Right lung (tissue), 2 donors: ENCODE measurements at regions not wholly inside any gene's neighbourhood (a gene's known extent, or its start where the extent isn't known, plus 50 kb on each side); places are given as distances from the start of the nearest gene placed in this dataset.

Experiments
- DNase-seq, 2 donors: peaks; one replicate each; pipeline ENCODE4 v3.0.0-alpha.2; 2013

DNA sequence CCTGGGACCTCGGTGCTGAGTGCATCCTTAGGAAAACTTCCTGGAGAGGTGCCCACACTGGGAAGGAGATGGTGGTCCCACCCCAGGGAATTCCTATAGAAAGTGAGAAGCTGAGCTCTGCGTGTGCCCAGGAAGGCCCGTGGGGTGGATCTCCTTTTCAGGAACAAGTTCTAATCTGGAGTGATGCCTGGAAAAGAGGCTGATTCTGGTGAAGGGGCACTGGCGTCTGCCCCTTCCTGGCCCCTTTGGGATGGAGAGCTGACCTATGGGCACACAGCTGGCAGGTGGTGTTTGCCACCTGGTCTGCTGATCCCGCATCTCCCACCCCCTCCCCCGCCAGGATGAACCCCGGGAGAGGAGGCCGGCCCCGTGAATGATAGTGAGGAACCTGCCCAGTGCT is 142.0 kb upstream of the RTL1 start:
- no peak for DNase-seq

DNA sequence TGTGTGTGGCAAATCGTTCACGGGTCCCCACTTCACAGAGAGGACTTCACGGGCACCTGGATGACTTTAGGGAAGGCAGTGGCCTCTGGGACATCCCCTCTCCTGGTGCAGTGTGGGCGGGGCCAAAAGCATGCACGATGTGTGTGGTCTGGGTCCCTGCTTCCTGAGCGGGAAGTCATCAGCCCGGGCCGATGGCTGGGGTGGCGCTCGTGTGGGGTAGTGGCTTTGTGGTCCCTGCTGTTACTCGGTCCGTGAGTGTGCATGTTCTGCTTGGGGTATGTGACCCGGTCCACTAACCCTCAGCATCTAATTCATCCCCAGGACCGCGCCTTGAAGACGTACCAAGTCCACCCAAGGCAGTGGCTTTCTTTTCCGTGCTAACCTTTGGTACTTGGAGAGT is 142.5 kb upstream of the RTL1 start:
- no peak for DNase-seq

DNA sequence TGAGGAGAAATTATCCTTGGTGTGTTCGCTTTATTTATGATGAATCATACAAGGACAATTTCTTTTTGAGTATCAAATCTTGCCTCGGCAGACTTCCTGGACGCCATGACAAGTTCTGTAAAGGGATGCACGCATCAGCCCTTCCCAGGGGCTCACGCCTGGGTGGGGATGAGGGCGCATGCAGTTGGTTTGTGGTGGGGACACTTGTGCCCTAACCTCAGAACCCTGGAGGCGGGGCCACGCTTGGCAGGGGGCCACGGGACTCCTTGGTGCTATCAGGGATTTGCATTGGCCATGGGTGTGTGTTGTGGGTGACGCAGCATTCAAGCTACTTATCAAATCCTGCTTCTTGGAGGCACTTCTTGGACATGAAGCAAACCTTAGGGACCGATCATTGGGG is 143.8 kb upstream of the RTL1 start:
- DNase-seq, result no peak

DNA sequence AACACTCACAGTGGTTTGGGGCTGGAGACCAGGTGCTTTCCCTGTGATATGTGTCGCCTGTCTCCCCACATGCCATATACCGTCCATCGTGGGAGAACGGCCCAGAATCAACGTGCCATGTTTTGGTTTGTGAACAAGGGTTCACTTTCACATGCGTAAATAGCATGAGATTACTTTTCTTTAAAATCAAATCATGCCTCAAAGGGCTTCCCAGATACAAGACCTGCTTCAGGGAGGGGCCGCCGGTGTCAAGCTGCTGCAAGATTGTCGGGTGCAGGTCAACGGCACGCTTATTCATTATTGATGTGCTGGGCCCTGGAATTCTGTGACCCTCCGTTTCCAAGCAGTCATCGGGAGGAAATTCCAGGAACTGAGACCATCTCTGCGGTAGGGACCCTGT is 145.2 kb upstream of the RTL1 start:
- no peak for DNase-seq

DNA sequence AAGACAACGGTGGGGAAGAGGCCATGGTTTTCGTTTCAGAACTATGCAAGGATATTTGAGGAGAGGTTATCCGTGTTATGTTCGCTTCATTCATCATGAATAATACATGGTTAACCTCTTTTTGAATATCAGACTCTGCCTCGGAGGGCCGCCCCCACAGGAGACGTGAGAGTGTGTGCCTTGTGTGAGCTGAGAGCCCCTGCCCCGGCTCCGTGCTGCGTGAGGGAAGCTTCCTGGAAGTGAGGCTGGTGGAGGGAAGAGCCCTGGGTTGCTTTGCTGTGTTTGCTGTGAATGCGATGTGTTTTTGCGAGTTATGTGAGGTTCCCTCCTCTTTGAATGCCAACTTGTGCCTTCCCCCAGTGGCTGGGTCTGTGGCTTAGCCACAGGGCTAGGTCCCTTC is 146.0 kb upstream of the RTL1 start:
- DNase-seq, result no peak

DNA sequence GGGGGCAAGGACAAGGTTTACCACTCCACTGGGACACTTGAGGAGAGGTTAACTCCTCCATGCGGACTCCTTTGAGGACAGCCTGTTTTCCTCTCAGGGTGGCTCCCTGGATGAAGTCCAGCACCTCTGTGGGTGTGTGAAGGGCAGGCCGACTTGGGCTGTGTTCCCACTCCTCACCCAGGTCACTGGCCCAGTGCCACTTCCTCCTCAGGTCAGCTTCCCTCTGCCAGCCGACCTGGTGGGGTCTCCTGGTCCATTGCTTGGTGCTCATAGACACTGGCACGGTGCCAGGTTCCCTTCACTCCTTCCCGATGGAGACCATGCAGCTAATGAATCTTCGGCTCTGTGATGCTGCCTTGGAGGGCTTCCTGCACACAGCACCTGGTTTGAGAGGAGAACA is 146.4 kb upstream of the RTL1 start:
- no peak for DNase-seq

DNA sequence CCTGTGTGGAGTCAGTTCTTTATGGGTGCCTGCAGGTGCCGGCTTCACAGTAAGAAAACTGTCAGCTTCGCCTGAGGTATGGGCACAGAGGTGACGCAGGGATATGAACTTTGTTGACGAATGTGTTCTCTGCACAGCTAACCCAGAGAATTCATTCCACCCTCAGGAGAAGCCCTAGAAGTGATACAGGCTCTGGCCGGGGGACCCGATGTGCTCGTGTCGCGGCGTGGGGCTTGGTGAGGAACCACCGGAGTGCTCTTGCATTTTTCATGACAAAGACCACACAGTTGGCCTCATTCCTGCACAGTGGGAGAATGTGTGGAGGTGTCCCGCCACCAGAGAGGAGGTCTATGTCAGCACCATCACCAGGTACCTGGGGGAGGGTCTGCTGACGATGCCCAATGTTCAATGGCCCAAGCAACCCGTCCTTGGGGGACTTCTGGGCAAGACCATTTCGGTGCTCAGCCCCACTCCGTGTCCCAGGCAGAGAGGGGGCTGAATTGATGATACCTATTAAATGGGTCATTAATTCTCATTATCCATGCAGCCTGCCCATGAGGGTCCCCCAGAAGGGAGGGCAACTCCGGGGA is 147.5 kb upstream of the RTL1 start:
- no peak for DNase-seq

DNA sequence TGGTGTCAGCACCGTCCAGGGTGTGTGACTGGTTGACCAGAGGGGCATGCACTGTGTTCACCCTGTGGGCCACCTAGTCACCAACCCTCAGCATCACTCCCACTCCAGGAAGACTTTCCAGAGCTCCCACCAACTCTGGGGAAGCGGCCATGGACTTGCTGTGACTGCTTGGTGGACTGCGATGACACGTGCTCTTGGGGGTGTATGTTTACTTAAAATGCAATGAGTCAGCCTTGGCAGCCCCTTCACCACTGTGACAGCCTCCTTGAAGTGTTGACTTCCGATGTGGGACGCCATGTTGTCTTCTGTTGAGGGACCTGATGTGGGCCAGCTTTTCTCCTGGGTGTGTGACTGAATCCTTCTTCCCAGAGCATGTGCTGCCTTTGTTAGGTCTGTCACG is 151.1 kb upstream of the RTL1 start:
- no peak for DNase-seq

DNA sequence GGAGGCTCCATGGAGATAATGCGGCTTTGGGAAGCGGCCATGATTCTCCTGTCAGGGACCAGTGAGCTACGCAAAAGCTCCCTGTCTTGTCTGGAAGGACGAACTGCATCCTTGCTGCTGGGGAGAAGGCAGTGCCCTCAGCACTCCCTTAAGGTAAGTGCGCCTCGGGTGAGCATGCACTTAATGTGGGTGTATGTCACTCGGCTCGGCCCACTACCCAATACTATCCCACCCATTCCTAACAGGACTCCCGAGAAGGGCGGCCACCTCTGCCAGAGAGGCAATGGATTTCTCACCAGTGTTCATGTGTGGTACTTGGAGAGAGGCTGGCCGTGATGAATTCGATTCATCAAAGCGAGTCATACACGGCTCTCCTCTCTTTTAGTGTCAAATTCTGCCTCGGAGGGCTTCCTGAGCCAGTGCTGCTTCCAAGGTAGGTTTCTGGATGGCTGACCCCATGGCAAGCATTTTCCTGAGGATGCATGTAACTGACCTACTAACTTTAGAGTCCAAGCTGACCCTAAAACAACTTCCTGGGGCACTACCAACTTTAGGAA is 151.7 kb upstream of the RTL1 start:
- no peak for DNase-seq

DNA sequence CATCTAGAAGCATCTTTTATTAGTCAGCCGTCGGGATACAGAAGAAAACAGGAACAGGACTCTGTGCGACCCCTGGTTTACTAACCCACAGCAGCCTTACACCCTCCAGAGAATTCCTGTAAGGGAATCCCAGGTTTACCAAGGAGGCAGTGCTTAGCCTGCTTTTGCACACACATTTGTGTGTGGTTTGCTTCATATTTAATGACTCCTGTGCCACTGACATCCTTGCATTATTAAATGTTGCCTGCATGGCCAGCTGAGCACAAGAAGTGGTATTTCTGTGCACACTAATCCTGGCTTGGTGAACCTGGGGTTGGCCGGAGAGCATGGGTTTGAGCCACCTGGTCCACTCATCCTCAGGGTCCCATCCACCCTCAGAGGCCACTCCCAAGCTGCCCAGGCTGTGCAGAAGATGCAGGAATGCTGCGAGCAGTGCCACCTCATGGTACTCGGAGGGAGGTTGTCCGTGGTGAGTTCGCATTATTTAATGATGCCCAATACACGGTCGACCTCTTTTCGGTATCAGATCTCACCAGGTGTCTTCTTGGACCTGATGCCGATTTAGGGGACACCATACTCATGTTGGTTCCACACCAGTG is 152.4 kb upstream of the RTL1 start:
- DNase-seq, result no peak

DNA sequence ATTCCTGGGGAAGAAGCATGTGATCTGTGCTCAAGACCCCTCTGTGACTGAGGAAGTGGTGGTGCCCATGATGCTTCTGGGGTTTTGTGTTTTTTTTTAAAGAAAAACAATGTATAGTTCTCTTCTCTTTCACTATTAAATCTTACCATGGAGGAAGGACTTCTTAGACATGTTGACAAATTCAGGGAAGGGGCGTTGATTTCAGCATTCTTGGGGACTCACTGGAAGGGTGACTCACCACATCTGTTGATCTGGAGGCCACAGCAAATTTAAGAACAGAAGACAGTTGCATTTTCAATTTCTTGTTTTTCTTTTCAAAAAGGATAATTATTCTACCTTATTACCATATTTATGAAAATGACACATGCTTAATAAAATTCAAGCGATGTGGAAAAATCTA is 152.9 kb upstream of the RTL1 start:
- DNase-seq, result no peak

DNA sequence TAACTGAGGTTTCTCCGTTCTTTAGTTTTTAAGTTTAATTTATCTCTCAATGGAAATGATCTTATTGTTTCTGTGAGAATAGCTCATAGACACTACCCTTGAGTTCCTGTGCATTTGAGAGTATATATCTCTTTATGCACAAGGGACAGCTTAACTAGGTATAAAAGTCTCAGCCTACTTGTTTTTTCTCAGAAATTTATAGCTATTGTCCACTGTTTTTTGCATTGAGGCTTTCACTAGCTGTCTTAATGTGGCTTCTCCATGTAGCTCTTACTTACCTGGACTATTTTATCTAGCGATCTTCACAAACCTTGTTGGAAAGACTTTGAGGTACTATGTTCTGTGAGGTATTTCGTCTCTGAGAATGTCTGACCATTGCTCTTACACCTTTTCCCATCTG is 153.9 kb upstream of the RTL1 start:
- no peak for DNase-seq

DNA sequence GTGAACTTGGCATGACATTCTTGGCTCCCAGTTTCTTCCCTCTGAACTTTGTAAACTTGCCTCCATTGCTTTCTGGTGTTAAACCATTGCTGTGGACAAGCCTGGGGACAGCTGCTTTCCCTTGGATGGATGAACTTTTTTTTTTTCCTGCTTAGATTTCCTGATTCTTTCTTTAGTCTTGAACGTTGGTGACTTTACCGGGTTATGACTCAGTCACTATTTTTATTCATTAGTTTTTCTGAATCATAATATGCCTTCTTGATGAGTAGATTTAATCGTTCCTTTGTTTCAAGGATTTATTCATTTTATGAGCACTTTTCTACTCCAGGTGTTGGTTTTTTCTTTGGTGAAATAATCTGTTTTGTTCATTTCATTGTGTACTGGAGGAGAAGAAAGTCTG is 155.0 kb upstream of the RTL1 start:
- no peak for DNase-seq

DNA sequence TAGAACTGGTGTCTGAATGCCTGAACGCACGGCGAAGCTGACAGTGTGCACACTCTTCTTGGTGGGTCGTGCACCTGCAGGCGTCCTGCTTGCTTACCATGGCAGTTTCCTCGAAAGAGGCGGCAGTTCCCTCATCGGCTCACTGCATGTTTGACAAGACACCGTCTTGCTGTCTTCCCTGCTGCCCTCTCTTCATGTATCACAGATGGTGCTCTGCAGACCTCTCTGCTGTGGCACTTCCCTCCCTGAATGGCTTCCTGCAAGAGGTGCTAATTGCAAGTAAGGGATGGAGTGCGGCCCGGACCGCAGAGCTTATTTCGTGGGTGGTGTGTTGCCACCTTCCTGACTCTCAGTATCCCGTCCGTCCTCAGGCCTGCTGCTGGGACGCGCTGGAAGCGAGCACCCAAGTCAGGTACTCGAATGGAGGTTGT is 156.7 kb upstream of the RTL1 start:
- no peak for DNase-seq

DNA sequence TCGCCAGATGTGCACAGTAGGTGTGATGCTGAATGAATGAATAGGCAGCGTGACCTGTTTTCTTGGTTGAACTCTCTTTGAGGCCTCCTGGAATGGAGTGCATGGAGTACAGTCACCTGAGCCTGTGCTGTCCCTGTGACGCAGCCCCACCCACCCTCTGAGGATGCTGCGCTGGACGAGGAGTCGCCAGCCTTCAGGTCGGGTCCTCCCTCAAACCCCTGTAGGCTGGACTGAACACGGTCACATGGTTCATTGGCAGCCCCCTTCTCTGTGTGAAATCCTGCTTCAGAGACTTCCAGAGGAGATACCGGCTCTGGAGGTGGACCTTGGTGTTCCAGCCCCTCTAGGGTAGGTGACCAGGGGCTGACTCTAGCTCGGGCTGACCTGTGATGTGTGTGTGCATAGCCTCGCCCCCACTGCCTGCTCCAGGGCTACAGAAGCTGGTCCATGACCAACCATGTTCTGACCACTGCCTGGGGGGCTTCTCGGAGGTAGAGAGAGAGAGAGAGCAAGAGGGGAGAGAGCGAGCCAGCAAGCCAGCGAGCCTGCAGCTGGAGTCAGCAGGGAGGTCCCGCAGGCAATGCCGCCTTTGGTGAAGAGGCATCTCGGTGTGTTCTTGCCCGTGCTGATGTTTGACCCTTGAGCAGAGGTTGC is 158.0 kb upstream of the RTL1 start:
- DNase-seq, result no peak

DNA sequence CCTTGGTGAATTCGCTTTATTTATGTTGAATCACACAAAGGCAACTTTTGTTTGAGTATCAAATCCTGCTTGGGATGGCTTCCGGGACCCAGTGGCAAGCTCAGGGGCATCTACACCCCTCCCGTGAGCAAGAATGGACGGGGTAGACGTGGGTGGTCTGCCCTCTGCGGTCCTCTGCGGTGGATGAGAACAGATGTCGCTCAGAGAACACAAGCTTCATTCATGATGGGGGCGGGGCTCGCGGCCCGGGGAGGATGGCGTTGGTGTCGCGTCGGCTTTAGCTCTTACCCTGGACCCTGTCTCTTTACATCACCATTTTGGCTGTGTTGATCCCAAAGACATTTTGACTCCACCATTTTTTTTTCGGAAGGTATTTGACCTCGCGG is 158.5 kb upstream of the RTL1 start:
- DNase-seq, result no peak

DNA sequence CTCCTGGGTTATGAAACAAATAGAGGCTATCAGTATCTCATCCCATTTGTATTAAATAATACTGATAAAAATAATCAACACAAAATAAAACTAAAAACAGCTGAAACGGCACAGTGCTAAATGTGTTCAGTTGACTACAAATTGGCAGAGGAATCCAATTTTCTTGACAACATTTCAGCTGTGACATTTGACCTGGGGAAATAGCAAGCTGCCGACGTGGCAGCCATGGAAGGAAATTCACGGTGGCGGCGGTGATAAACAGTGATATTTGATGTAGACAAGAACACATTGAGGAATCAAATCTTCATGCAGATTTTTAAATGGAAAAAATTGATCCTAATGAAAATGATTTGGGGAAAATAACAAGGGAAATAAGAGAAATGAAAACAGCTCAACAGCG is 159.1 kb upstream of the RTL1 start:
- DNase-seq, result no peak

DNA sequence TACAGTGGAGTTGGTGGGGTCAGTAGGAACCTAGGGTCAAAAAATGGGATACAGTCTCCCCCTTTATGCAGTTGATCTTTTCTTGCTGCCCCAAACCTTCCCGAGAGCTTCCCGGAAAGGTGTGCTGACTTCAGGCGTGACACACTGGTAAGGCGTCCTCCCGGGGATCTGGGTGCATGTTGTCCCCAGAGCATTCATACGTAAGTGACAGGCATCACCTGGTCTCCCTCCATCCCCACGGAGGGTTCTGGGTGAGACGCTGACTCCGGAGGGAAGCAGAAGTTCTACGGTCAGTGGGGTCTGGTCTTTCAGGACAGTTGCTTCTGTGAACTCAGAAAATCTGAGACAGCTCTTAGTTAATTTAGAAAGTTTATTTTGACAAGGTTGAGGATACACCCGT is 159.6 kb upstream of the RTL1 start:
- no peak for DNase-seq

DNA sequence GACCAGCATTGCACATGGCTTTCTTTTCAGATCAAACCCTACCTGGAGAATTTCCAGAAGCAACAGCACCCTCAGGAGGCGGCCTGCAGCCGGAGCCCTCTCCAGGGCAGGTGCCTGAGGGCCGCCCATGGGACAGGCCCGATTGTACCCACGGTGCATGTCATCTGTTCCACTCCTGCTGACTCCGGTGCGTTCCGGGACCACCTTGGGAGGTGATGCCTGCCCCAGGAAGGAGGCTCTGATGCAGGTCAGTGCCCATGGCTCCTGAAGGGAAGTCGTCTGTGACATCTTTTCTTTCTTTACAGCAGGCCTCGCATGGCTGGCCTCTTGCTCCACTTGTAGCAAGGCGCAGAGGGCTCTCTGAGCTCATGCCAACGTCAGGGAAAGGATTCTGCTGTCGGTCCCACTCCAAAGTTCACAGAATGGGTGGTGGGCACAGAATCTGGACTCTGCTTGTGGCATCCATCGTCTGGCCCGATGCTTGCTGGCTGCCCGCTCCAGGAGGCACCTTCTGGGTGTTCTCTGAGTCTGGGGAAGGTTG is 160.7 kb upstream of the RTL1 start:
- no peak for DNase-seq

DNA sequence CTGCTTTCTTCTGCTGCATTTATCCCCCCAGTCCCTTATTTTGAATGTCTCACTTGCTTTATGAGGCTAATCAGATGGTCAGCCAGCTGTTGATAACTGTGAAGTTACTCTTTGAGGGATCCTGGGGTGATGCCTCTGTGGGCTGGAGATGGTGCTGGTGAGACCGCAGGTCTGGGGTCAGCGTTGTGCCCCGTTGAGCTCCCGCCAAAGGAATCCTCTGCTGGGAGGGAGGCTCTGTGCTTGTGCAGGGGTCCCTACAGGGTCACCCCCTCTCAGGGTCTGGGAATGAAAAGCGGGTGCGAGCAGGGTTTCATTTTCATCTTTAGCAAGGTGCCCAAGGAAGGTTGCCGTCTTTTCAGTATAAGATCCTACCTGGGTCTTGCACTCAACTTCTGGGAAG is 161.2 kb upstream of the RTL1 start:
- no peak for DNase-seq

DNA sequence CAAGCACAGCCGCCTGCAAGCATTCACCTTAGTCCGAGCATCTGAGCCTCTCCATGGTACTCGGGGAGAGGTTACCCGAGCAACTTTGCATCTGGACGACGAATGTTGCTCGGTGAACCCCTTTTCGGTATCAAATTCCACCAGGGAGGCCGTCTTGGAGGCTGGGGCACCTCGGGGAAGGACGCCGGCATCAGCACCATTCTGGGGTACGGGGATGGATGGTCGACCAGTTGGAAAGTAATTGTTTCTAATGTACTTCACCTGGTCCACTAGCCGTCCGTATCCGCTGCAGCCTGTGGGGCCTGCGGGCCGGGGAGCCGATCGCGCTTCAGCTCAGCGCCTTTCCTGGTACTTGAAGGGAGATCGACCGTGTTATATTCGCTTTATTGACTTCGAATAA is 161.7 kb upstream of the RTL1 start:
- no peak for DNase-seq

DNA sequence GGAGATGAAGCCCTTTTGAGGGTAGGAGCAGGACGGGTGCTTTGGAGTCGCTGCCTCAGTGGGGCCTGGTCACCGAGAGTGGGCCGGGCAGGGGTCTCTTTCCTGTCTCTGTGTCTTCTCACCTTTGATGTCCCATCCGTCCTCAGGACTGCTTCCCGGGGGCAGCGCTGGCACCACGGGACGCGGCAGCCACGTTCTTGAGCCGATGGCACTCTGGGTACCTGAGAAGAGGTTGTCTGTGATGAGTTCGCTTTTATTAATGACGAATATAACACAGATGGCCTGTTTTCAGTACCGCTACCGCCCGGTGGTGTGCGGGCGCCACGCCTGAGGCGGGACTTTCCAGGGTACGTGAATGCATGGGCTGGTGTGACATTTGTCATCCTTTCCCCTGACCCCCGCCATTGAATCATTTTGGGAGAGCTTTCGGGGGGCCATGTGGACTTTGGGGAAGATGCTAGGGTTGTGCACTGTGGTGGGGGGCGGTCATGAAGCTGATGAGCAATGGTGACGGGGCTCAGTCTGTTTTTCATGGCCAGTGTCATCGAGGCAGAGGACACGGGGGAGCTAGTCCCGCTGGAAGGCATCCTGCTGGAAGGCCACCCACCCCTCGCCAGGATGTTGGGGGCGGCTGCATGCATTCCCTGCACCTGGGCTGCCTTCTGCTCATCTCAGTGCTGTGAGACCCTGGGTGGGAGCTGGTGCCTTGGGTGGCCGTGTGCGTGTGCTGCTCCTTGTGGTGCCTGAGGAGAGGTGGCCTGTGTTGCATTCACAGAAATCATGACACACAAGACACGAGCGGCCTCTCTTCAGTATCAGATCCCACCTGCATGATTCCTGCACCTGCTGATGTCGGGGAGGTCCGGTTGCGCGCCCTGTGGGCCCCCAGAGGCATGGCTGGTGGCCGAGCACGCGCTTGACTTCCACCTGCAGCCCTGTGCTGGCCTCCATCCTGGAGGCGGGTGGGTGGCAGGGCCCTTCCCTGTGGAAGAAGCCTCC is 162.5 kb upstream of the RTL1 start:
- no peak for DNase-seq
